Stimulated activated naive CD4-positive, alpha-beta T cell (primary cell): ENCODE measurements at regions not wholly inside any gene's neighbourhood (a gene's known extent, or its start where the extent isn't known, plus 50 kb on each side); places are given as distances from the start of the nearest gene placed in this dataset.
"Not testable (repeated sequence)": the region's sequence is repeated elsewhere in the genome, so short reads cannot be mapped to it uniquely, and the experiment has no call there.

Source experiments
- DNase-seq, 6 experiments: peaks; one replicate each; lab custom pipeline; 2025; lab: John Stamatoyannopoulos, UW

- DNase-seq: no peak
These were observed 261.1 kb upstream of the IL12A start for GRCh38 chr3:159727506-159727905.

DNA sequence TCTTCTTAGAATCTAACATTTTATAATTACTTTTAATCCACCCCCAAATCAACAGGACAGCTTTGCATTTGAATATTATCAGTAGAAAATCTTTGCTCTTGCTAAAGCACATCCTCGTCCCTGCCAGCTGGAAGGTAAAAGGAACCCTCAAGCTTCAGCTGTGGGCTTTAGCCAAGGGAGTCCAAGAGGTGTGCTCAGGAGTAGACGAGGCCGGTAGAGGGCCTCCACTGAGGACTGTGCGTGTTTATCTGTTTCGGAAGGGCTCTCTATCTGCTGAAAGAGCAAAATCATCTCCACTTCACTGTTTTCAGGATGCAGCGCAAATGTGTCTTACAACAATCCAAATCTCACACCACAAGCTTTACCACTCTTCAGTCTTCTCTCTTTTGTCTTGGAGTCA lies 257.4 kb upstream of the IL12A start:
- DNase-seq: no peak

DNA sequence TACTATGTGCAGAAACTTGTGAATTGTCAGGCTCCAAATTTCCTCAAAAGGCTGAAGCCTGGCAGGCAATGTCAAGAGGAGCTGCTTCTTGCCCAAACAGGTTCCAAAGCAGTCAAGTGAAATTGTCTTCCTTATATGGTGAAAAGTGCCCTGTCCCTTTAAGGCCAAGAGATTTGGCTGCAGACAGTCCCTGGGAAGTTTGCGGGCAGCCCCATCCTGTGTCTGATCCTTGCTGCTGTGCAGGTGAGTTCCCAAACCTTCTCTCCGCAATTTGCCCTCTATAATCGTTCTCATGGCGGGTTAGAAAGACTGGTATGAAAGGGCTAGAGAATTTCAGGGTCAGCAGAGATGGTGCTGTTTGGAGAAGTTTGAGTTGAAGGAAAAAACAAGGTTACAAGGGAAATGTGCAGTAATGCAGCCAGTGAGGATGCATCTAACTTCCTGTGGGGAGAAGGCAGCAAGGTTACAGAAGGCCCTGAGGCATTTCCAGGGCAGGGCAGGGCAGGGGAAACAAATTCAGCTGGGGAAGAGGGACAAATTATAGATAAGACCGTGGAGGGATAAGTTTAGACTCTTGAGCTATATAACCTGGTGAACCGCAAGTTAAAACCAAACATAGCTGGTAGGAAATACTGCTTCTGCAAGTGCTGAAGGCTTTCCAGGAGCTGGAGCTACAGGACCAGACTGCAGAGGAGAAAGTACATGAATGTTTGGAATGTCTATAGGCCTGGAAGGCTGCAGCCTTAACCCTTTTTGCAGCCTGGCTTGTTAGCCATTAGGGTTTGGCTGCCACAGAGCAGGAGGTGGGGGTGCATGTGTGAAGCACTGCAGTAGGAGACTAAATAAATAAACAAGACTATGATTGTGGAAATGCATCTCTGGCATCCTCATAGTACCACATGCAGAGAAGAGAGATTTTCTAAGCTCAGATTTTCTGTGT lies 256.2 kb upstream of the IL12A start:
- DNase-seq: no peak

- DNase-seq: no peak
These were observed 255.3 kb upstream of the IL12A start for GRCh38 chr3:159733194-159733860.

- no peak for DNase-seq
These were observed 254.0 kb upstream of the IL12A start for GRCh38 chr3:159734681-159735080.

DNA sequence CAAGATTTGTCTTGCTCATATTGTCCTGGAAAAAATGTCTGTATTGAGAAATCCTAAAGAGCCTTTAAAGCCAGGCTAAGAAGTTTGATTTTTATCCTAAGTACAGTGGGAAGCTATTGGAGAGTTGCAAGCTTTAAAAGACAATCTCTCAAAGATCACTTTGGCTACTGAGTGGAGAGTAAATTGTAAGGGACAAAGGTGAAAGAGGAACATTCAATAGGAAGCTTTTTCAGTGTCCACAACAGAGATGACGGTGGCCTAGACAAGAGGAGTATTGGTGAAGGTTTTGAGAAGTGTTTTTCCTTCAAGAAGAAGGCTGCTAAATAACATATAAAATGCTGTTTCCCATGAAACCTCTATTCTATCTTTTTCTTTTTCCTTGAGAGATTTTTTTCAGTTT lies 249.5 kb upstream of the IL12A start:
- DNase-seq: no peak

DNA sequence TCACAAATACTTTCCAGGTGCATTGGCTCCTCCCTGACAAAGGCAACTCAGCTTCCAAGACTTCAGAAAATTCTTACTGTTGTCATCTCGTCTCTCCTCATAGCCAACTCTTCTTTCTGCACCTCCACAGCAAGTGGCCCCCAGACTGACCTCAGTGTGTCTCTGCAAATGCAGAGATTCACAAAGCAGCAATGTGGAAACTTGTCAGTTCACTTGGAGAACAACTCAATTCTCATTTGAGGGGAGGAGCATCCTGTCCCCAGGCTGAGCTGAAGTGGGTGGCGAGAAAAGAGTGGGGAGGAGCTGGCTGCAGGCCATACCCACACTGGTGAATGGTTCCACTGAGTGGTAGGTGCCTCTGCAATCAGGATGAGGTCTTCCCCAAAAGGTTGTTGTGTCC lies 248.7 kb upstream of the IL12A start:
- DNase-seq: no peak

DNA sequence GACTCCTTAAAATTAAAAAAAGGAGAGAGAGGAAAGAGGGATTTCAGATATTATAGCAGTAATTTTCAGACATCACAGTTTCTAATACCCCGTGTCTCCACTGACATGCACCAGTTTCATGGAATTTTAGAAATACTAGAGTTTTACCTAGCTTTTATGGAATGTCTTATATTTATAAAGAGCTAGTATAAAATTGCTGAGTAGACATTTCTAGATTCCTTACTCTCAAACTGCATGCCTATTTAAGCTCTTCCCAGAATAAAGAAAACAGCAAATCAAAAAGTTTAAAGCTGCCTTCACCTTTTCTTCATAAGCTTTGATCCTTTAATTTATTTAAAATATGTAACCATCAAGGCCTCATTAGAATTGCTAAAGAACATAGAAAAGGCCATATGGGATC lies 247.4 kb upstream of the IL12A start:
- DNase-seq: no peak

GRCh38 chr3:159748425-159748824 lies 240.2 kb upstream of the IL12A start:
- no peak for DNase-seq

- no peak for DNase-seq
These were observed 239.2 kb upstream of the IL12A start for GRCh38 chr3:159749406-159749805.

DNA sequence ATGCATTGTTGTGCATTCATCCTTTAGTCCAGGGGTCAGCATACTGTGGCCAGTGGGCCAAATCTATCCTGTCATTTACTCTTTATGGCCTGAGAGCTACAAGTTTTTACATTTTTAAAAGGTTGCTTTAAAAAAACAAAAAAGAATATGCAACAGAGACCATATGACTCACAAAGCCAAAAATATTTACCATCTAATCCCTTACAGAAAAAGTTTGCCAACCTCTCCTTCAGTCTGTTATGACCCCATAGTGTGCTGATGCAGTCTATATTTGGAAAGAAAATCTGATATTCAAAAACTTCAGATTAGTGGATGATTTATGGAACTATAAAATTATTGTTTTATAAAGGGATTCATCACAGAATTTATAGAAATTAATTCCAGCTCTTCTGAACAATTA lies 237.5 kb upstream of the IL12A start:
- DNase-seq: no peak

- no peak for DNase-seq
These were observed 236.9 kb upstream of the IL12A start for GRCh38 chr3:159751752-159752151.

DNA sequence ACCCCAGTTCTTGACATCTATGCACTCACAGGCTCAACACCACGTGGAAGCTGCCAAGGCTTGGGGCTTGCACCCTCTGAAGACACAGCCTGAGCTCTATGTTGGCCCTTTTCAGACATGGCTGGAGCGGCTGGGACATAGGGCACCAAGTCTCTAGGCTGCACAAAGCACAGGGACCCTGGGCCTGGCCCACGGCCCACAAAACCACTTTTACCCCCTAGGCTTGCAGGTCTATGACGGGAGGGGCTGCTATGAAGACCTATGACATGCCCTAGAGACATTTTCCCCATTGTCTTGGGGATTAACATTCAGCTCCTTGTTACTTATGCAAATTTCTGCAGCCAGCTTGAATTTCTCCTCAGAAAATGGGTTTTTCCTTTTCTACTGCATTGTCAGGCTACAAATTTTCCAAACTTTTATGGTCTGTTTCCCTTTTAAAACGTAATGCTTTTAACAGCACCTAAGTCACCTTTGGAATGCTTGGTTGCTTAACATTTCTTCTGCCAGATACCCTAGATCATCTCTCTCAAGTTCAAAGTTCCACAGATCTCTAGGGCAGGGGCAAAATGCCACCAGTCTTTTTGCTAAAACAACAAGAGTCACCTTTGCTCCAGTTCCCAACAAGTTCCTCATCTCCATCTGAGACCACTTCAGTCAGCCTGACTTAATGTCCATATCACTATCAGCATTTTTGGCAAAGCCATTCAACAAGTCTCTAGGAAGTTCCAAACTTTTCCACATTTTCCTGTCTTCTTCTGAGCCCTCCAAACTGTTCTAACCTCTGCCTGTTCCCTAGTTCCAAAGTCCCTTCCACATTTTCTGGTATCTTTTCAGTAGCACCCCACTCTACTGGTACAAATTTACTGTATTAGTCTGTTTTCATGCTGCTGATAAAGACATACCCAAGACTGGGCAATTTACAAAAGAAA lies 232.1 kb upstream of the IL12A start:
- not testable (repeated sequence) for DNase-seq

- no peak for DNase-seq
These were observed 231.1 kb upstream of the IL12A start for GRCh38 chr3:159757341-159758060.

- no peak for DNase-seq
These were observed 228.6 kb upstream of the IL12A start for GRCh38 chr3:159760046-159760445.

- DNase-seq: no peak
These were observed 227.3 kb upstream of the IL12A start for GRCh38 chr3:159761369-159761768.

DNA sequence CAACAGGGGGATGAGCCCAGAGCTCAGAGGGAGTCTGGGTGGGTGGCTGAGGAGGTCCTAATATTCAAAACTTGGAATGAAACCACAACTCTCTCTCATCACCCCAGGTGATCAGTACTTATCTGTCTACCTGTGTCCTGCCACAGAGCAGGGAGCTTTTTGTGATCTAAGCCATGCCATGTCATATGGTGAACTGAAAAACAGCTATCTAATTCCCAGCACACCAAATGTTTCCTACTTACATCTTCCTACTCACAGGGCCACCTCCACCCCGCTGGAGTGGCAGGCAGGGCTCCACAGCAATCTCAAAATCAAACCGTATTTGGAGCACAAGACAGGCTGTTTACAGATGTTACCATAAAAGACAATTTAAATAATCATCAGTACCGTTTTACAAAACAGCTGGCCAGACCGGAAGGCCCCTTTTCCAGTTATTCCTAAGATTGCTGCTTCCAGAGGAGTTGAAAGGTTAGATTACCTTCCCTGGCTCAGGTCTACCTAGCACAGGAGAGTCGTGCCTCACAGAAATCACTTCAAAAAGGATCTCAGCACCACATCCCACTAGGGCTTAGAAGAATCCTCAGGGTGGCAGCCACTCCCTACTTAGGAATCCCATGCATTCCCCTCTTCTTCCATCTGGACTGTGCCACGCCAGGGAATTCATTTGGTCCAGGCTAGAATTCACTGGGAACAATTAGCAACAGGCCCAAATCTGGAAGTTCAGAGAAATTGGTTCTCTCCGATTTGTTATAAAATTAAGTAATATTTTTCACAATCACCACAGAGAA lies 226.6 kb upstream of the IL12A start:
- no peak for DNase-seq

DNA sequence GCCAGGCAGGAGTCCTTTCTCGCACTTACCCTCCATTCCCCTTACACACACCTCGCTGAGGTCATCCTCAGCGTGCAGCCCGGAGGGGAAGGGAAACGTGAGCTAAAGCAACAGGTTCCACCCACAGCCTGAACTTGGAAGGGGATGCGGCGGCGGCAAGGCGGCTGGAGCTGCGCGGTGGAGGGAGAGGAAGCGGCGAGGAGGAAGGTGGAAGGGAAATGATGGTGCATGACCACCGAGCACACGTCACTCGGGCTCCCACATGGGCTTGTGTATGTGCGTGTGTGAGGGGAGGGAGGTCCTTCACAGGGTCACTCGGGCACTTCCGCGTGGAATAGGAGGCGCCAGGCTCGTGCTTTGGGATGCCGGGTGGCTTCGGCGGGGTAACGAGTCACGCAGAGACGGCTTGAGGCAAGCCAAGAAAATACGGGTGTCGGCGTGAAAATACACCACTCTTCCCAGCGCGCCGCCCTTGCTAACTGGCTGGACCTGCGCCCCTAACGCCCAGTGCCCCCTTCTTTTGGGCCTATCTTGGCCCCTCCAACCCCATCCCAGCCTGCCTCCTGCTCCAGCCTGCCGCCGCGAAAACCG lies 225.5 kb upstream of the IL12A start:
- no peak for DNase-seq

GRCh38 chr3:159763602-159764489 lies 224.8 kb upstream of the IL12A start:
- peak in 1 of 6 experiments; percentile 2 for DNase-seq
